Fibroblast of skin of abdomen (primary cell): ENCODE measurements at regions not wholly inside any gene's neighbourhood (a gene's known extent, or its start where the extent isn't known, plus 50 kb on each side); places are given as distances from the start of the nearest gene placed in this dataset.
A peak's percentile ranks its signal among the peaks of the same experiment; 100 is the strongest.
"Not testable (repeated sequence)": the region's sequence is repeated elsewhere in the genome, so short reads cannot be mapped to it uniquely, and the experiment has no call there.

Source experiments
- DNase-seq: peaks from one replicate; pipeline ENCODE4 v3.0.0-alpha.2; 2013

- DNase-seq: no peak
These were observed 813.7 kb downstream of the DTWD2 start for GRCh38 chr5:118174671-118175070.

GRCh38 chr5:118173340-118173739, 815.0 kb downstream of the DTWD2 start:
- DNase-seq: no peak

GRCh38 chr5:118165619-118166018, 822.7 kb downstream of the DTWD2 start:
- no peak for DNase-seq

GRCh38 chr5:118156181-118156580, 832.2 kb downstream of the DTWD2 start:
- DNase-seq: no peak

- no peak for DNase-seq
These were observed 841.5 kb downstream of the DTWD2 start for GRCh38 chr5:118146824-118147223.

GRCh38 chr5:118144540-118144939, 843.8 kb downstream of the DTWD2 start:
- no peak for DNase-seq

- no peak for DNase-seq
These were observed 849.0 kb downstream of the DTWD2 start for GRCh38 chr5:118139361-118139760.

GRCh38 chr5:118126159-118126558, 862.2 kb downstream of the DTWD2 start:
- DNase-seq: peak; percentile 51

- DNase-seq: no peak
These were observed 862.7 kb downstream of the DTWD2 start for GRCh38 chr5:118125687-118126086.

- no peak for DNase-seq
These were observed 867.1 kb downstream of the DTWD2 start for GRCh38 chr5:118121258-118121657.

GRCh38 chr5:118115791-118116190, 872.6 kb downstream of the DTWD2 start:
- peak; percentile 66 for DNase-seq

- DNase-seq: no peak
These were observed 876.4 kb downstream of the DTWD2 start for GRCh38 chr5:118111956-118112355.

- DNase-seq: not testable (repeated sequence)
These were observed 881.1 kb downstream of the DTWD2 start for GRCh38 chr5:118107246-118107645.

GRCh38 chr5:118098716-118099115, 889.6 kb downstream of the DTWD2 start:
- no peak for DNase-seq

- DNase-seq: peak; percentile 51
These were observed 893.2 kb downstream of the DTWD2 start for GRCh38 chr5:118095115-118095514.

GRCh38 chr5:118088448-118088847, 899.9 kb downstream of the DTWD2 start:
- DNase-seq: no peak

GRCh38 chr5:118076490-118076889, 911.9 kb downstream of the DTWD2 start:
- DNase-seq: no peak

- no peak for DNase-seq
These were observed 918.3 kb downstream of the DTWD2 start for GRCh38 chr5:118070041-118070440.

GRCh38 chr5:118069452-118069851, 918.9 kb downstream of the DTWD2 start:
- DNase-seq: peak; percentile 4

GRCh38 chr5:118068886-118069285, 919.5 kb downstream of the DTWD2 start:
- no peak for DNase-seq

- DNase-seq: not testable (repeated sequence)
These were observed 924.5 kb downstream of the DTWD2 start for GRCh38 chr5:118063836-118064235.

- no peak for DNase-seq
These were observed 927.5 kb downstream of the DTWD2 start for GRCh38 chr5:118060833-118061232.

- no peak for DNase-seq
These were observed 935.8 kb downstream of the DTWD2 start for GRCh38 chr5:118052503-118052902.

GRCh38 chr5:118044169-118044568, 944.2 kb downstream of the DTWD2 start:
- no peak for DNase-seq

GRCh38 chr5:118043531-118043930, 944.8 kb downstream of the DTWD2 start:
- DNase-seq: no peak

GRCh38 chr5:118042076-118042475, 946.3 kb downstream of the DTWD2 start:
- no peak for DNase-seq
